Activated naive CD4-positive, alpha-beta T cell treated with anti-CD3 and anti-CD28 coated beads, Interleukin-2, amount 50 U/mL, for 16 hours (primary cell): ENCODE measurements at regions not wholly inside any gene's neighbourhood (a gene's known extent, or its start where the extent isn't known, plus 50 kb on each side); places are given as distances from the start of the nearest gene placed in this dataset.
"Not testable (repeated sequence)": the region's sequence is repeated elsewhere in the genome, so short reads cannot be mapped to it uniquely, and the experiment has no call there.

Experiments used
- DNase-seq: peaks from one replicate; pipeline ENCODE4 v3.0.0-alpha.2; 2020

- DNase-seq: no peak
Measured at GRCh38 chr1:222953585-222953984, 138.7 kb downstream of the DISP1 start.

- DNase-seq: no peak
Measured at GRCh38 chr1:222955964-222956363, 141.1 kb downstream of the DISP1 start.

- no peak for DNase-seq
Measured at GRCh38 chr1:222956601-222957000, 141.8 kb downstream of the DISP1 start.

- DNase-seq: no peak
Measured at GRCh38 chr1:222967466-222968240, 152.8 kb downstream of the DISP1 start.

- no peak for DNase-seq
Measured at GRCh38 chr1:222970040-222970439, 155.2 kb downstream of the DISP1 start.

GRCh38 chr1:222970711-222971110 is 155.9 kb downstream of the DISP1 start:
- DNase-seq: no peak

GRCh38 chr1:222971146-222971545 is 156.3 kb downstream of the DISP1 start:
- no peak for DNase-seq

GRCh38 chr1:222973561-222973960 is 158.7 kb downstream of the DISP1 start:
- DNase-seq: no peak

GRCh38 chr1:222974496-222974895 is 159.7 kb downstream of the DISP1 start:
- no peak for DNase-seq

- DNase-seq: no peak
Measured at GRCh38 chr1:222975472-222976122, 160.8 kb downstream of the DISP1 start.

- no peak for DNase-seq
Measured at GRCh38 chr1:222976453-222976852, 161.6 kb downstream of the DISP1 start.

GRCh38 chr1:222977294-222977693 is 162.5 kb downstream of the DISP1 start:
- DNase-seq: not testable (repeated sequence)

GRCh38 chr1:222979561-222979960 is 163.5 kb downstream of the TLR5 start:
- DNase-seq: no peak

GRCh38 chr1:222987674-222988076 is 155.4 kb downstream of the TLR5 start:
- no peak for DNase-seq

- DNase-seq: no peak
Measured at GRCh38 chr1:222989443-222989842, 153.6 kb downstream of the TLR5 start.

- no peak for DNase-seq
Measured at GRCh38 chr1:222991177-222991576, 151.9 kb downstream of the TLR5 start.

GRCh38 chr1:222991908-222992307 is 151.1 kb downstream of the TLR5 start:
- DNase-seq: no peak

- no peak for DNase-seq
Measured at GRCh38 chr1:222994511-222995235, 148.4 kb downstream of the TLR5 start.

- DNase-seq: no peak
Measured at GRCh38 chr1:222995236-222995580, 147.8 kb downstream of the TLR5 start.

- DNase-seq: no peak
Measured at GRCh38 chr1:222995620-222996309, 147.3 kb downstream of the TLR5 start.

- DNase-seq: no peak
Measured at GRCh38 chr1:222996310-222996975, 146.6 kb downstream of the TLR5 start.

- no peak for DNase-seq
Measured at GRCh38 chr1:223000632-223001031, 142.4 kb downstream of the TLR5 start.
